Lung (tissue), 11 donors: ENCODE measurements at regions not wholly inside any gene's neighbourhood (a gene's known extent, or its start where the extent isn't known, plus 50 kb on each side); places are given as distances from the start of the nearest gene placed in this dataset.

Experiments used
- ATAC-seq: fragments of 200-7000 bp; cut with Tn5 transposase; one replicate; pipeline ENCODE4 v1.9.1; 2020; ENCODE audit warnings: moderate number of reproducible peaks; ENCODE audit not compliant: insufficient read depth, low FRiP score
- DNase-seq, 3 donors: peaks; one replicate each; pipeline ENCODE4 v3.0.0-alpha.2; 2013 to 2017
- H3K27ac ChIP-seq, 2 donors: one replicate each; pipeline ENCODE4 v1.5.1; 2013; ENCODE audit warnings: mild to moderate bottlenecking in 2 of 2, moderate library complexity in 2 of 2, control low read depth in 1 of 2, inconsistent platforms in 1 of 2, low read depth in 1 of 2, low read length in 1 of 2
- H3K27me3 ChIP-seq, 3 donors: one replicate each; pipeline ENCODE4 v1.5.1; 2013; ENCODE audit warnings: low read length in 2 of 3; ENCODE audit not compliant: control insufficient read depth in 3 of 3, insufficient read depth in 3 of 3
- H3K36me3 ChIP-seq, 4 donors: one replicate each; pipeline ENCODE4 v1.5.1; 2013; ENCODE audit warnings: low read length in 4 of 4, mild to moderate bottlenecking in 1 of 4, moderate library complexity in 1 of 4; ENCODE audit not compliant: control insufficient read depth in 4 of 4, insufficient read depth in 4 of 4
- H3K4me1 ChIP-seq, 5 donors: one replicate each; pipeline ENCODE4 v1.5.1; 2013; ENCODE audit warnings: low read length in 5 of 5, mild to moderate bottlenecking in 2 of 5, moderate library complexity in 1 of 5; ENCODE audit not compliant: control insufficient read depth in 5 of 5, insufficient read depth in 5 of 5
- H3K4me3 ChIP-seq: one replicate; pipeline ENCODE4 v1.5.1; 2013; ENCODE audit warnings: mild to moderate bottlenecking, control low read depth, moderate library complexity
- H3K9ac ChIP-seq, 2 donors: one replicate each; pipeline ENCODE4 v1.5.1; 2013; ENCODE audit warnings: low read length in 2 of 2, control low read depth in 1 of 2; ENCODE audit not compliant: insufficient read depth in 1 of 2
- H3K9me3 ChIP-seq, 4 donors: one replicate each; pipeline ENCODE4 v1.5.1; 2013; ENCODE audit warnings: low read length in 3 of 4, mild to moderate bottlenecking in 1 of 4, moderate library complexity in 1 of 4; ENCODE audit not compliant: control insufficient read depth in 4 of 4, insufficient read depth in 3 of 4
- CTCF ChIP-seq: IDR thresholded peaks from 2 replicates; pipeline ENCODE4 v1.5.1; 2012; ENCODE audit warnings: mild to moderate bottlenecking; ENCODE audit errors: control extremely low read depth, extremely low read depth
- WGBS, 2 donors: extraction: QIAGEN DNeasy Blood & Tissue Kit; methylation state at CpG; one replicate each; pipeline ENCODE4 v1.1.7; 2013; 5-methylcytosine and 5-hydroxymethylcytosine counted together
- donor health status: control.
- donor health status: control.
- donor health status: Bipolar disorder and iron deficiency.
- donor health status: healthy.
- donor health status: DM: yes; HTN: yes; CAD: no.

- TF ChIP-seq CTCF: no peak
- WGBS, 2 donors: 49 to 58% methylated on average over 2 of the region's 2 CpGs
- ATAC-seq: no peak
Measured at GRCh38 chr14:48857366-48857765, 728.8 kb downstream of the RPS29 start.

GRCh38 chr14:48853159-48853558 lies 733.0 kb downstream of the RPS29 start:
- no peak for ATAC-seq
- no peaks in the 10 kb centered on the region for H3K36me3 ChIP-seq
- no peak for TF ChIP-seq CTCF
- DNase-seq: peak in 1 of 3 donors; percentile 0
- H3K4me3 ChIP-seq: no peak overlapping the region
- no peak overlapping the region for H3K9ac ChIP-seq
- no peaks in the 10 kb centered on the region for H3K4me1 ChIP-seq
- H3K27me3 ChIP-seq: no peaks in the 10 kb centered on the region
- no peaks in the 10 kb centered on the region for H3K9me3 ChIP-seq
- WGBS, 2 donors: 45 to 60% methylated on average over 5 of the region's 5 CpGs
- H3K27ac ChIP-seq: no peak overlapping the region

More at GRCh38 chr14:48857366-48857765, 728.8 kb downstream of the RPS29 start:
- no peaks in the 10 kb centered on the region for H3K4me1 ChIP-seq
- H3K9ac ChIP-seq: no peak overlapping the region
- H3K27ac ChIP-seq: no peak overlapping the region
- H3K4me3 ChIP-seq: no peak overlapping the region
- no peaks in the 10 kb centered on the region for H3K36me3 ChIP-seq
- DNase-seq: no peak
- no peaks in the 10 kb centered on the region for H3K9me3 ChIP-seq
- H3K27me3 ChIP-seq: no peaks in the 10 kb centered on the region

- no peaks in the 10 kb centered on the region for H3K36me3 ChIP-seq
- DNase-seq (no peak), ATAC-seq (no peak)
- no peaks in the 10 kb centered on the region for H3K27me3 ChIP-seq
- H3K4me3 ChIP-seq: no peak overlapping the region
- 34 to 61% methylated on average over 2 of the region's 2 CpGs for WGBS, 2 donors
- no peaks in the 10 kb centered on the region for H3K4me1 ChIP-seq
- no peak for TF ChIP-seq CTCF
- H3K27ac ChIP-seq: no peak overlapping the region
- H3K9me3 ChIP-seq: no peaks in the 10 kb centered on the region
- H3K9ac ChIP-seq: no peak overlapping the region
Measured at GRCh38 chr14:48849741-48850322, 736.3 kb downstream of the RPS29 start.

- TF ChIP-seq CTCF: no peak
- Histone ChIP-seq H3K9me3 (no peaks in the 10 kb centered on the region), H3K27ac (no peak overlapping the region), H3K4me3 (no peak overlapping the region), H3K27me3 (no peaks in the 10 kb centered on the region), H3K36me3 (no peaks in the 10 kb centered on the region), H3K9ac (no peak overlapping the region), H3K4me1 (no peaks in the 10 kb centered on the region)
- no peak for ATAC-seq
- peak in 1 of 3 donors; percentile 9 for DNase-seq
- WGBS, 2 donors: 58 to 73% methylated on average over 2 of the region's 2 CpGs
Measured at GRCh38 chr14:48842785-48843184, 743.4 kb downstream of the RPS29 start.
